Duodenal mucosa (tissue), 2 donors: ENCODE measurements at regions not wholly inside any gene's neighbourhood (a gene's known extent, or its start where the extent isn't known, plus 50 kb on each side); places are given as distances from the start of the nearest gene placed in this dataset.

Experiments used
- H3K27ac ChIP-seq: one replicate; pipeline ENCODE4 v1.7.0; 2013; ENCODE audit warnings: low read depth, low read length
- H3K27me3 ChIP-seq, 2 donors: one replicate each; pipeline ENCODE4 v1.7.0; 2013; ENCODE audit warnings: low read length in 2 of 2, control low read depth in 1 of 2; ENCODE audit not compliant: insufficient read depth in 2 of 2, control insufficient read depth in 1 of 2
- H3K36me3 ChIP-seq, 2 donors: one replicate each; pipeline ENCODE4 v1.7.0; 2013; ENCODE audit warnings: low read length in 2 of 2, control low read depth in 1 of 2; ENCODE audit not compliant: insufficient read depth in 2 of 2, control insufficient read depth in 1 of 2
- H3K4me1 ChIP-seq, 2 donors: one replicate each; pipeline ENCODE4 v1.7.0; 2013; ENCODE audit warnings: low read length in 2 of 2, control low read depth in 1 of 2; ENCODE audit not compliant: insufficient read depth in 2 of 2, control insufficient read depth in 1 of 2
- H3K4me3 ChIP-seq, 2 donors: one replicate each; pipeline ENCODE4 v1.7.0; 2013; ENCODE audit warnings: low read length in 2 of 2, low read depth in 1 of 2
- H3K9ac ChIP-seq, 2 donors: one replicate each; pipeline ENCODE4 v1.7.0; 2013; ENCODE audit warnings: low read length in 2 of 2, low read depth in 1 of 2
- H3K9me3 ChIP-seq, 2 donors: one replicate each; pipeline ENCODE4 v1.7.0; 2013; ENCODE audit warnings: low read length in 2 of 2, control low read depth in 1 of 2; ENCODE audit not compliant: control insufficient read depth in 1 of 2

DNA sequence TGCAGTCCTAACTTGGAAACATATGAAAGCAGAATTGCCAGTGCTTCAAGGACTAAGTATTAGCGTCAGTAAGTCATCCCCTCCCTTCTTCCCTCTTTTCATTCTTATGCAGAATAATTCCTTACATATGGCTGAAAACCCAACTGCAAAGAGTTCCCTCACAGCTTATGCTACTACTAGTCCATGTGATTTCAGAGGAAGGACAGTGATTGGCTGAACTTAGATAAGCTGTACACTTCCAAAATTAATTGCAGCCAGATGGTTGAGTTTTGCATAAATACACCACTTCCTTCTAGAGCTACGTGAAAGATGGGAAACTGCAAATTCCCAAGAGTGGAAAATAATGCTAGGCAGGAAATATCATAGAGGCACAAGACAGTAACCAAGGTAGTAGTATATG, 730.4 kb downstream of the OLFM4 start:
- H3K9me3 ChIP-seq, result peaks cover 0 to 3% of the 10 kb centered on the region in 2 donors
- no peaks in the 10 kb centered on the region for H3K36me3 ChIP-seq
- no peak overlapping the region for H3K27ac ChIP-seq
- no peaks in the 10 kb centered on the region for H3K4me1 ChIP-seq
- no peak overlapping the region for H3K4me3 ChIP-seq
- no peaks in the 10 kb centered on the region for H3K27me3 ChIP-seq
- H3K9ac ChIP-seq, result no peak overlapping the region

DNA sequence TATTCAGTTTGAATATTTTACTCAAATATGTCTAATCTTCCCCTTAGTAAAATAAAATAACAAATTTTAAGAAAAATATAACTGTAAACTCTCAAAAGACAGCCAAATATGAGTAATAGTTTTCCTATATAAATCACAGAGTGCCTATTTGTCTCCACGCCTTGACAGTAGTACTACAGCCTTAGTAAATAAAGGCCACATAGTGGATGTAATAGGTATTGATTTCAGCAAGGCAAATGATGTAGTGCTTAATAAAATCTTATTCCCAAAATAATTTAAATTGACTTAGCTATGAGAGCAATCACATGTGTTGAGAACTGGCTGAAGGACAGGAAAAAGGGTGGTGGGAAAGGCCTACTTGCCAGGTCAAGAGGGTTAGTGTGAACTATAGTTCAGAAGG, 747.2 kb downstream of the OLFM4 start:
- Histone ChIP-seq H3K27ac (no peak overlapping the region), H3K4me3 (no peak overlapping the region), H3K9ac (no peak overlapping the region), H3K27me3 (no peaks in the 10 kb centered on the region), H3K4me1 (no peaks in the 10 kb centered on the region), H3K36me3 (no peaks in the 10 kb centered on the region), H3K9me3 (no peaks in the 10 kb centered on the region)

DNA sequence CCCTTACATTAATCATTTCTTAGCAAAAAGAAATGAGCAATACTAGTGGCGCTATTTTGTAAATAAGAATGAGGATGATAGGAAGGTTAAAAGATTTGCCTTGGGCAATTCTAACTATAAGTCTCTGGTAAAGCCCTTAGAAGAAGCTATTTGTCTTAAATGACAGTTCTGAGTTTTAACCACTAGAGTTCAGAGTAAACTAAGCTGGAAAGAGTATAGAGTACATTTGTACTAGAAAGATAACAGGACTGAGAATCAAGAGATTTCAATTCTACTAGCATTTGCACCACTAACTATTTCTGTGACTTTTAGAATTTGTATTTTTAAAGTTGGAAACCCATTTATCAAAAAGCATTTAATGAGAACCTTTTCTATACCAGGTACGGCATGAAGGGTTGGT, 750.3 kb downstream of the OLFM4 start:
- Histone ChIP-seq H3K4me1 (peaks cover 0 to 4% of the 10 kb centered on the region in 2 donors), H3K9me3 (no peaks in the 10 kb centered on the region), H3K4me3 (no peak overlapping the region), H3K36me3 (no peaks in the 10 kb centered on the region), H3K27me3 (no peaks in the 10 kb centered on the region), H3K27ac (no peak overlapping the region), H3K9ac (no peak overlapping the region)

DNA sequence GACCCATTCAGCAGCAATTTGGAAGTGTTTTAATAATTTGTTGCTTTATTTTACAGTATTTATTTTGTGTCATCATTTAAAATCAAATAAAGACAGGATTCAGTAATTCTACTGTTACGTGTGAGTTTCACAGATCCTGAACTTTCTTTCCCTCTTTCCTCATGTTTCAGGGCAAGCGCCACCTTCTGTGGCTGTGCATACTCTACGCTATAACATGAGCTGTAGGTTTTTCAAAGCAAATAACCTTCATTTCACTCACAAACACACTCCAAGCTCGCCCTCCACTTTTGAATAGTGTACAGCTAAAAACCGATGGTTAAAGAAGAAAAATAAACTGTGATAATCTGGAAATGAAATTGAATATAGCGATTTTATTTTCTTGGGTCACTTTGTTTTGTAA, 753.3 kb downstream of the OLFM4 start:
- no peak overlapping the region for H3K27ac ChIP-seq
- H3K36me3 ChIP-seq, result no peaks in the 10 kb centered on the region
- no peak overlapping the region for H3K9ac ChIP-seq
- no peak overlapping the region for H3K4me3 ChIP-seq
- H3K4me1 ChIP-seq, result peaks cover 0 to 4% of the 10 kb centered on the region in 2 donors
- no peaks in the 10 kb centered on the region for H3K9me3 ChIP-seq
- H3K27me3 ChIP-seq, result no peaks in the 10 kb centered on the region

DNA sequence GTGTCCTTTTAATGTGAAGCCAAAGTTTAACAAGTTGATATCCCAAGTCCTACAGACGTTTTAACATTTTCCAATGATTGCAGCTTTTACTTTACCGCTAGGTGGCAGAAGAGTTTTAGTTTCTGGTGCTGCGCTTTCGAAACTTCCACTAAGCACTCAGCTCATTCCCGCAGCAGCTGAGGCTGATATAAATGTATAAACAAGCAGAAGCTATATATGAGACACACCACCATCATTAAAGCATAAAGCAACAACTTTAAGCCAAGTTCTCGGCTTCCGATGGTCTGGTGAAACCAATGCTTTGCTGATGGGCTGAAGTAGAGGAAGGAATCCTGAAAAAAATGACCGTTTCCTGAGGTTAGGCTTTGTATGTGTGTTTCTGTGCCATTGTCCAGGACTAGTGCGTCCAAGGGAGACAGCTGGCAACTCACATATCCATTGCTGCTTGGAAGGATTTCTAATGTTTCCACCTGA, 753.9 kb downstream of the OLFM4 start:
- no peak overlapping the region for H3K27ac ChIP-seq
- peaks cover 0 to 4% of the 10 kb centered on the region in 2 donors for H3K4me1 ChIP-seq
- no peaks in the 10 kb centered on the region for H3K27me3 ChIP-seq
- no peaks in the 10 kb centered on the region for H3K36me3 ChIP-seq
- no peak overlapping the region for H3K9ac ChIP-seq
- H3K9me3 ChIP-seq, result no peaks in the 10 kb centered on the region
- H3K4me3 ChIP-seq, result peak overlapping the region; percentile 21 to 44

DNA sequence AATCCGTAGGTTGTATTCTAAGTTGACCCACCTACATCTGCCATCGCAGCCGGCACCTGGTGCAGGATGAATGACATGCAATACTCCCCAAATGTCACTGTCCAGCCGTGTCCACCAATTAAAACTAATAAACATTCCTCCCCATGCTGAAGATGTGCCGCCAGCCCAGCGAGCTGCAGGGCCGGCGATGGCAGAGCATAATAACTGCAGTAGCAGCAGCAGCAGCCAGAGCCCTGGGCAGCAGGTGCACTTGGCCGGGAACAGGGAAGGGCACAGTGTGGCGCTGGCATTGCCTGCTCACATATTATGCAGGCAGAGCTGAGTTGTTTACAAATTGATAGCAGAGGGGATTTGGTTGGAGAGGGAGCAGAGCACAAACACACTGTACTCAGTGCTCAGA, 754.9 kb downstream of the OLFM4 start:
- Histone ChIP-seq H3K4me3 (no peak overlapping the region), H3K9me3 (no peaks in the 10 kb centered on the region), H3K4me1 (peaks cover 0 to 4% of the 10 kb centered on the region in 2 donors), H3K27ac (no peak overlapping the region), H3K27me3 (no peaks in the 10 kb centered on the region), H3K36me3 (no peaks in the 10 kb centered on the region), H3K9ac (no peak overlapping the region)

DNA sequence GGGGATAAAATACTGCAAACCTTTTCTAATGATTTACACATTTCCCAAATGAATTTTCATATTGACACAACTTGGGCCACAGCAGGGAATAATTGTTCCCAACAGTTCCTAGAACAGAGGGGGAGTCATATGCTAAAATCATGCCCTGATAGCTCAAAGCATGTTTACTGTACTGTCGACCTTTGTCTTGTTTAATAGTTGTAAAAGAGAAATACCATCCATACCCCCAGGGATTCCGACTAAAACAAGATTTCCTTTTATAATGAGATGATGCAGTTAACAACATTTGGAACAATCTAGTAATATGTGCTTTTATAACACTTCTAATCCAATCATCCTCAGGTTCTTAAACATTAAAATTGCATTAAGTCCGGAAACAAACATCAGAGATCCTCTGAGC, 759.7 kb downstream of the OLFM4 start:
- H3K4me3 ChIP-seq, result no peak overlapping the region
- no peaks in the 10 kb centered on the region for H3K36me3 ChIP-seq
- H3K27me3 ChIP-seq, result no peaks in the 10 kb centered on the region
- H3K9ac ChIP-seq, result no peak overlapping the region
- H3K4me1 ChIP-seq, result no peaks in the 10 kb centered on the region
- no peaks in the 10 kb centered on the region for H3K9me3 ChIP-seq
- H3K27ac ChIP-seq, result no peak overlapping the region

DNA sequence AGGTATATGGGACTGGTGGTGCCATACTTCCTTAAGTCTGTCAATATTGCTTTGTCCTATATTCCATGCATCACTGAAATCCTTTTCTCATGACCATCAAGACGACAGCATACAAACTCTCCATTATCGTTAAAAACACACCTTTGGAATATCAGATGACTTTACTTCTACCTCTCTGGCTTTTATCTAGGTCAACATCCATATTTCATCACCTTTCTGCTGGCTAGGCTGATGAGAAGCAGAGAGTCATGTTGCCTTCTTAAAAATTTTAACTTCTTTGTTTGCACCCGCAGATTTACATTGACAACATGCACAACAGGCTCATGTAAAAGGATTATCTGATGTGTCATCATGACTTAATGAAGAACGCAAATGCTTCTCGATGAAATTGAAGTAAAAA, 771.4 kb downstream of the OLFM4 start:
- H3K27ac ChIP-seq, result no peak overlapping the region
- no peak overlapping the region for H3K9ac ChIP-seq
- H3K36me3 ChIP-seq, result no peaks in the 10 kb centered on the region
- H3K27me3 ChIP-seq, result no peaks in the 10 kb centered on the region
- H3K4me3 ChIP-seq, result no peak overlapping the region
- no peaks in the 10 kb centered on the region for H3K4me1 ChIP-seq
- H3K9me3 ChIP-seq, result no peaks in the 10 kb centered on the region

DNA sequence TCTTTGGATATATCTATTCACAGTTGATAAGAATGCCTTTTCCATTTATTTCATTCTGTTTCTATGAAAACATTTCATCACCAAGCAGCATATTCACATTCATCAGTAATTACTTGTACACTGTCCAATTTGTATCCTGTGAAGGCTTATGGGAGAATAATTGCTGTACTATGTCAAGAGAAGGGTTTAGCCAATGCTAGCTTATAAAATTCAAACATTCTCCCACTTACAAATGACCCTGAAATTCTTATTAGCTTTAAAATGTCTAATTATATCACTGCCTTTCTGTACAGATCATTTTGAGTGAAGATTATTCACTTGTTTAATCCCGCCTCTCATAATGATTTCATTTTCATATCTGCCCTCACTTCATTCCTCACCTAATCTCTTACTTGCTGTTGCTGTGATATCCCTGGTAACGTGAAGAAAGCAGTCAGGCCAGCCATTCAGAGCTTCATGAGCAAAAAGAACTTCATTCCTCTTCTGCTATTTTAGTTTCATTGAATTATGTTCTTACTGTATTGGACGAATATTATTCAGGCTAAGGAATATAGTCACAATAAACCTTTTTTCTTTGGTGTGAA, 778.7 kb downstream of the OLFM4 start:
- no peak overlapping the region for H3K9ac ChIP-seq
- no peak overlapping the region for H3K27ac ChIP-seq
- no peaks in the 10 kb centered on the region for H3K27me3 ChIP-seq
- H3K4me1 ChIP-seq, result no peaks in the 10 kb centered on the region
- no peak overlapping the region for H3K4me3 ChIP-seq
- no peaks in the 10 kb centered on the region for H3K36me3 ChIP-seq
- no peaks in the 10 kb centered on the region for H3K9me3 ChIP-seq

DNA sequence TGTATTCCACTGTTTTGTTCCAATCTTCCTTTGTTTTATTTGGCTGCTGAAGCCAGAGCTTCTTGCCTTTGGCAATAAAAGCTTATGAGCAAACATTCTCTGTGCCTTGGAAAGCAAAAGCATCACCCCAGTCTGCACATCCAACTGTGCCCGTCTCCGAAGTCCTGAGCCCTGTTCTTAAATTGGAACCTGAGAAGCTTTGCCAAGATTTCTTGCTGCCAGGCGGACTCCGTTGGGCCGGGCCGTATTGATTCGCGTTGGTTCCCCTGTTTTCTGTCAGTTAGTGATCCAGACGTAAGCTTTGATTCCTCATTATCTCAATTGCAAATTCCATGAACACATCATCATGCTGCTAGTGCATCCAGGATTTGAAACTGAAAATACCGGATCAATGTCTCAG, 793.0 kb downstream of the OLFM4 start:
- Histone ChIP-seq H3K4me1 (no peaks in the 10 kb centered on the region), H3K9ac (no peak overlapping the region), H3K27me3 (no peaks in the 10 kb centered on the region), H3K9me3 (no peaks in the 10 kb centered on the region), H3K27ac (no peak overlapping the region), H3K4me3 (no peak overlapping the region), H3K36me3 (no peaks in the 10 kb centered on the region)

DNA sequence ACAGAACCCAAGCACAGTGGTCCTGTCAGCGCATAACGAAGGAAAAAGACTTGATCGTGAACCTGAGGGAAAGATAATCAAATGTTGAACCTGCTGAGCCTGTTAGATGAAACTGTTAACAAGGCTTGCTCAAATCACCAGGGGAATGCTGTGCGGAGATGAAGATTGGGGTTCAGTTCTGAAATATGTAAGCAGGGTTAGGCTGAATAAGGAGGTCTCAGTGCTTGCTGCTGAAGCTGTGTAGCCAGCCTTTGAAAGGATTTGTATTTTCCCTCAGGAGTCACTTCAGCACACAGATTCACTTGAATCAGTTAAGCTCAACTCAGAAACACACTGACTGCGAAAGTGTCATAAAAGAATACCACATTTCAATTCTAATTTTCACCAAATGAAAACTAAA, 793.5 kb downstream of the OLFM4 start:
- no peaks in the 10 kb centered on the region for H3K4me1 ChIP-seq
- no peak overlapping the region for H3K27ac ChIP-seq
- no peaks in the 10 kb centered on the region for H3K36me3 ChIP-seq
- H3K9me3 ChIP-seq, result no peaks in the 10 kb centered on the region
- H3K9ac ChIP-seq, result no peak overlapping the region
- H3K4me3 ChIP-seq, result no peak overlapping the region
- H3K27me3 ChIP-seq, result no peaks in the 10 kb centered on the region
